ENCODE measurements at regions not wholly inside any gene's neighbourhood (a gene's known extent, or its start where the extent isn't known, plus 50 kb on each side); places are given as distances from the start of the nearest gene placed in this dataset.
"Not testable (repeated sequence)": the region's sequence is repeated elsewhere in the genome, so short reads cannot be mapped to it uniquely, and the experiment has no call there.

GRCh38 chr2:167334146-167334742 lies 446.0 kb downstream of the XIRP2 start:
- no peak for DNase-seq

GRCh38 chr2:167333245-167333644 lies 445.0 kb downstream of the XIRP2 start:
- DNase-seq, result no peak

DNA sequence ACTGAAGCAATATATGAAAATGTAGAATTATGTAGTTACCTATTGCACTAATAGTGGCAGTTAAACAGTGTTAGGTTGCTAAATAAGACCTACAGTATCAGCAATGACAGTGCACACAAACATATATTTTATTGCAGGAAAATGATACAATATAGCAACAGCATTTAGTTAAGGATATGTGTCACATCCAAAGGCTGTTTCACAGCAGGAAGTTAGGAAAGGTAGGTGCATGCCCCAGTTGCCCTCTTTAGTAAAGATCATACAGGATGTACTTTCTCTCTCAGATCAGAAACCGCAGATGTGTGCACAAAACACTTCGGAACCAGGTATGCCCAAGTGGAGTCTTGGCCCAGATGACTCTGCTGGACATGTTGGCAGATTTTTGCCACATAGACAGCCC lies 444.1 kb downstream of the XIRP2 start:
- no peak for DNase-seq

DNA sequence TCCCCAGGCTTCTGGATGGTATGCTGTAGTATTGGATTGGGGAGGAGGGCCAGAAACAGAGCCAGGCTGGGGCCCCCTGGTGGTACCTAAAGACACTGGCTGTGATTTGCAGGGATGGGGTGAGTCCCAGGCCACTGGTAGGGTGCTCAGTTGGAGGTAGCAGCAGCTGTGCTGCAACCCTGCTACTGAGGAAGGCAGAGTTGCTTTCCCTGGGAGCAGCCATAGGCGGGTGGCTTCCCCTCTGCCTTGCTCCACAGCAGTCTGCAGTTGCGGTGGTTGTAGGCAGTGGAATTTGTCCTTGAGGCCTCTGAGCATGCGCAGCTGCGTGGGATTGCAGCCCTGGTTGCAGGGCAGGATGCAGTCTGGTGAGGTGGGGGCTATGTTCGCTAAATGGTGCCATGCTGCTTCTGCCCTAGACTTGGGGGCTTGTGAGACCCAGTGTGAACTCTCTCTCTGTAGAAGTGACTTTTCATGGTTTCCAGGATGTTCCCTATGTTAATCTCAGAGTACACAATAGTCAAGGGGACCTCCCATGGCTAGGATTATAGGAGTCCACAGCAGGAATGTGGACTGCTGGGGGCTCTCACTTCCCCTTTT lies 443.5 kb downstream of the XIRP2 start:
- DNase-seq, result peak; percentile 9

GRCh38 chr2:167328808-167329207 lies 440.5 kb downstream of the XIRP2 start:
- not testable (repeated sequence) for DNase-seq

DNA sequence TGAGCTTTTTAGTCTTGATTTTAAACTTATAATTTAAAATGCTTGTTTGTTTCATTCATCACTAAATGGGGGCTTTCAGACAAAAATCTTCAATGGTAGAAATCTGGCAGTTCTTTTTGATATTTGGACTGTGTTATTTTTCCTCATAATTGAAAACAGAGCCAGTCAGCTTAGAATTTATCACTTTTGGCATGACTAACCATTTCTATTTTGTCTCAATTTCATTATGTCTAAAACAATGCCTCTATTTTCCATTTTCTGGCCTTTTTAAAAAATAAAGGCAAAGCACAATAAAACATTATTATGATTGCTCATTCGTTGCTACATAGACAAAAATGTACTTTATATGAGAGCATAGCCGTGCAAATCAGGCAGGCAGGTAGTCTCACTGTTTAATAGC lies 434.5 kb downstream of the XIRP2 start:
- DNase-seq, result no peak

GRCh38 chr2:167318581-167318980 lies 430.3 kb downstream of the XIRP2 start:
- DNase-seq, result no peak

- no peak for DNase-seq
Measured at GRCh38 chr2:167310442-167310841, 422.2 kb downstream of the XIRP2 start.

All from EL (cell line).